Endothelial cell (in vitro differentiated cells): ENCODE measurements at regions not wholly inside any gene's neighbourhood (a gene's known extent, or its start where the extent isn't known, plus 50 kb on each side); places are given as distances from the start of the nearest gene placed in this dataset.

Experiments
- DNase-seq: peaks from one replicate; pipeline ENCODE4 v3.0.0; 2021; ENCODE audit warnings: low spot score
- H3K27ac Mint-ChIP-seq: one replicate; pipeline ENCODE4 v1.8.0; 2021; ENCODE audit warnings: mixed read lengths, inconsistent platforms; ENCODE audit not compliant: unreplicated experiment
- H3K27me3 Mint-ChIP-seq: one replicate; pipeline ENCODE4 v1.8.0; 2021; ENCODE audit warnings: mild to moderate bottlenecking, moderate library complexity, mixed read lengths, inconsistent platforms; ENCODE audit not compliant: unreplicated experiment
- H3K36me3 Mint-ChIP-seq: one replicate; pipeline ENCODE4 v1.8.0; 2021; ENCODE audit warnings: mild to moderate bottlenecking, low read depth, mixed read lengths, inconsistent platforms; ENCODE audit not compliant: unreplicated experiment
- H3K4me1 Mint-ChIP-seq: one replicate; pipeline ENCODE4 v1.8.0; 2021; ENCODE audit warnings: mild to moderate bottlenecking, mixed read lengths, inconsistent platforms; ENCODE audit not compliant: unreplicated experiment
- H3K4me3 Mint-ChIP-seq: one replicate; pipeline ENCODE4 v1.8.0; 2021; ENCODE audit warnings: mild to moderate bottlenecking, mixed read lengths, inconsistent platforms; ENCODE audit not compliant: unreplicated experiment
- H3K9me3 Mint-ChIP-seq: one replicate; pipeline ENCODE4 v1.8.0; 2021; ENCODE audit warnings: mixed read lengths, inconsistent platforms; ENCODE audit not compliant: unreplicated experiment
- CTCF ChIP-seq: fragments of 200-600 bp; sonication (generic); IDR thresholded peaks from one replicate; pipeline ENCODE4 v1.5.0; 2021; ENCODE audit warnings: antibody characterized with exemption; ENCODE audit not compliant: unreplicated experiment

- H3K4me1 Mint-ChIP-seq = peaks cover 18% of the 10 kb centered on the region
- H3K4me3 Mint-ChIP-seq = no peak overlapping the region
- H3K27me3 Mint-ChIP-seq = no peaks in the 10 kb centered on the region
- no peak for TF ChIP-seq CTCF
- no peak overlapping the region for H3K27ac Mint-ChIP-seq
- no peaks in the 10 kb centered on the region for H3K9me3 Mint-ChIP-seq
- no peak for DNase-seq
- no peaks in the 10 kb centered on the region for H3K36me3 Mint-ChIP-seq
Observed at GRCh38 chr4:166363198-166363597, 490.2 kb downstream of the TLL1 start.

- Mint-ChIP-seq H3K4me1 (peaks cover 18% of the 10 kb centered on the region), H3K27me3 (no peaks in the 10 kb centered on the region), H3K27ac (no peak overlapping the region), H3K9me3 (no peaks in the 10 kb centered on the region), H3K36me3 (no peaks in the 10 kb centered on the region), H3K4me3 (no peak overlapping the region)
- DNase-seq = no peak
- TF ChIP-seq CTCF = no peak
Observed at GRCh38 chr4:166366012-166366411, 493.0 kb downstream of the TLL1 start.

- peaks cover 16% of the 10 kb centered on the region for H3K9me3 Mint-ChIP-seq
- no peak overlapping the region for H3K27ac Mint-ChIP-seq
- no peak overlapping the region for H3K4me3 Mint-ChIP-seq
- H3K36me3 Mint-ChIP-seq = peaks cover 3% of the 10 kb centered on the region
- H3K4me1 Mint-ChIP-seq = no peaks in the 10 kb centered on the region
- no peaks in the 10 kb centered on the region for H3K27me3 Mint-ChIP-seq
- TF ChIP-seq CTCF = no peak
- DNase-seq = no peak
Observed at GRCh38 chr4:166377578-166377977, 504.5 kb downstream of the TLL1 start.

GRCh38 chr4:166386491-166387360 is 513.7 kb downstream of the TLL1 start:
- H3K27ac Mint-ChIP-seq = no peak overlapping the region
- no peaks in the 10 kb centered on the region for H3K27me3 Mint-ChIP-seq
- H3K9me3 Mint-ChIP-seq = no peaks in the 10 kb centered on the region
- no peak overlapping the region for H3K4me3 Mint-ChIP-seq
- no peaks in the 10 kb centered on the region for H3K4me1 Mint-ChIP-seq
- H3K36me3 Mint-ChIP-seq = no peaks in the 10 kb centered on the region
- no peak for DNase-seq
- TF ChIP-seq CTCF = no peak

- Mint-ChIP-seq H3K4me3 (no peak overlapping the region), H3K36me3 (no peaks in the 10 kb centered on the region), H3K27ac (no peak overlapping the region), H3K4me1 (no peaks in the 10 kb centered on the region), H3K9me3 (no peaks in the 10 kb centered on the region), H3K27me3 (no peaks in the 10 kb centered on the region)
- DNase-seq = no peak
- TF ChIP-seq CTCF = no peak
Observed at GRCh38 chr4:166391501-166391900, 518.5 kb downstream of the TLL1 start.
